ENCODE measurements at regions not wholly inside any gene's neighbourhood (a gene's known extent, or its start where the extent isn't known, plus 50 kb on each side); places are given as distances from the start of the nearest gene placed in this dataset.

DNA sequence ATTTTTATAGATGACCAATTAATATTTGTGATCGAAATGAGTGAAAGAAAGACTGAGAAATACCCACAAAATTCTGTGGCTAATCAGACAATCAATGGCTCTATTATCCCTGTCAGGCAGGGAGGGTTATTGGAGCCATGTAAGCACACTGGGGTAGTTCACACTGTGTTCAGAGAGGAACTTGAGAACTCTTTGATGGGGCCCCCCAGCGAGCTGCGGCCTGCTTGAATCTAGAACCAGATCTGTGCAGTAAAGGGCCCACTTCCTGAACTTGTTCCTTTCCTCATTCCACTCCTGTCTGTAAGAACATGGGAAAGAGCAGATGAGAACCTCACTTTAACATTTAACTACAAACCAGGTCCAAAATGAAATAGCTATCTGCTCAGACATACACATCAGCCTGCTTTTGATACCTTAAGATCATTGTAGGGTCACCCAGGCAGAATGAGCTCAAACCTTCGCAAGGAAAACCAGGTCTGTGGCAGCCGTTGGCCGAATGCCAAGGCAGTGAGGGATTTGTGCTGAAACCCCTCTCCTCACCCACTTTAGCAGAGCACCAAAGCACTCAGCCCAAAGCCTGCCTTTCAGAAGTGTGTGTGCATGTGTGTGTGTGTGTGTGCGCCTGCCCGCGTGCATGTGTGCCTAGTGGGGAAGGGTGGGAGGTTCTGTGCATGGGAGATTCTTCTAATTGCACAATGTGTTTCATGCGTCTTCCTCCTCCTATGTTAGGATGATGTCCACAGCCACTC lies 365.6 kb upstream of the MGMT start:
- DNase-seq, result no peak

DNA sequence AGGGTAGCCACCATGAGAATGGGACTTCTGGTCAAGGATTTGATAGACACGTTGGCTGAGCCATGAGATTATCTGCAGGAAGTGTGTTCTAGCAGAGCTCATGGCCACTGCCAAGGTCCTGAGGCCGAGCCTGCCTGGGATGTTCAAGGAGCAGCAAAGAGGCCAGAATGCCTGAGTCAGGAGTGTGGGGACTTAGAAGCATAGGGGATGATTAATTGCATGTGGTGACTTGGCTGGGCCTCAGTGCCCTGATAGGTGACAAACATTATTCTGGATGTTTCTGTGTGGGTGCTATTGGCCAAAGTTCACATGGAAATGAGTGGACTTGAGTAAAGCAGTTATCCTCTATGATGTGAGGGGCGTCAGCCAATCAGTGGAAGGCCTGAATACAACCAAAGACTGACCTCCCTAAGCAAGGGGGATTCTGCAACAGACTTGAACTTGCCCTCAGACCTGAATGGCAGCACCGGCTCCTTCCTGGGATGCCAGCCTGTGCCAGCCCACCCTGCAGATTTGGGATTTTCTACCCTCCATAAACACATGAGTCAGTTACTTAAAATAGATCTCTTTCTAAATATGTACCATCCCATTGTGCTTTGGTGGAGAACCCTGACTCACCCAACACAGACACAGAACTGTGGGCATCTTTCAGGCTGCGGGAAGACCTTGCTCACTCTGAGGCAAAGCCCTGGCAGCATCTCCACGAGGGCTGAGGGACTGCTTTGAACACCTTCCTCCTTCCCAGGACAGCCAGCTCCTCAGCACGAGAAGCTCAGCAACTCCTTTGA lies 363.9 kb upstream of the MGMT start:
- no peak for DNase-seq

DNA sequence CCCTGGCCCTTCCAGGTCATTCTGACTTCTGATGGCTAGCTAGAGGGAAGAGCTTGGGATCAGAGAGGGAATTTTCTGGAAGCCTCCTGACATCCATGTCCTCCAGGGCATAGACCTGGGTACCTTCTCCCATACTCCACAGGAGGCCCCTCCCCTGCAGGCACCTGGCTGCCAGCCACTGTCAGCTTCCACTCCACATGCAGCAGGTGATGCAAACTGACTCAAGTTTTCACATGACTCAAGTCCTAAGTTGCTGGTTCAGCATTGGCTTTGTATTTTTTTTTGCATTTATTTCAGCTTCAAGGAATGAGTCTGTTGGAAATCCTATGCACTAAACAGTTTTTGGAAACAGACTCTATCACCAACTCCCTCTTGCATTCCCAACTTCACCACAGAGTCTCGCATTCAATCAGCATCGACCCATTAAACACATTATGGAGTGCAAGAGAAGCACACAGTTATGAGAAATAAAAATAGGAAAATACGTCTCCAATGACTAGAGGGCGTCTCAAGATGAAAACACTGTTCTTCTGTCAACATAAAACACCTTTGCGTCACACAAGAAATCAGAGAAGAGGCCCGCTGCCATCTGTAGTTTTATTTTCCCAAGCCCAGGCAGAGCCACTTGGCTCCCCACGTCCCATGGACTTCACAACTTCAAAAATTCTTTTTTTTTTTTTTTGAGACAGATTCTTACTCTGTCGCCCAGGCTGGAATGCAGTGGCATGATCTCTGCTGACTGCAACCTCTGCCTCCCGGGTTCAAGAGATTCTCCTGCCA lies 362.6 kb upstream of the MGMT start:
- DNase-seq, result no peak

DNA sequence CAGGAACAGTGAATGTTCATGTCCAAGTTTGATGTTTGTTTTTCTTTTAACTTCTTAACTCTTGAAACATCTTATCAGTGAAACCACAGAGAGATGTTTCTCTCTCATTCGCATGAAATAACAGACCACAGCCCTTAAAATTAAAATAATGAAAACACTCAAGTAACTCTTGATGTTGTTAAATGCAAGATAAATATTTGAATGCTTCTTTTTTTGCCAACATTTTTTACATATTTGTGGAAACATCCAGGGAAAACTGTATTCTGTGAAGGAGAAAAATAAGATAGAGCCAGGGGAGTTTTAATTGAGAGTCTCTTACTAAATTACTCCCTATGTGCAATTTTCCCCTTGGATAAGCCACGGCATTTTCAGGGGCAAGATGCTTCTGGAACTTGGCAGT lies 361.8 kb upstream of the MGMT start:
- DNase-seq, result no peak

DNA sequence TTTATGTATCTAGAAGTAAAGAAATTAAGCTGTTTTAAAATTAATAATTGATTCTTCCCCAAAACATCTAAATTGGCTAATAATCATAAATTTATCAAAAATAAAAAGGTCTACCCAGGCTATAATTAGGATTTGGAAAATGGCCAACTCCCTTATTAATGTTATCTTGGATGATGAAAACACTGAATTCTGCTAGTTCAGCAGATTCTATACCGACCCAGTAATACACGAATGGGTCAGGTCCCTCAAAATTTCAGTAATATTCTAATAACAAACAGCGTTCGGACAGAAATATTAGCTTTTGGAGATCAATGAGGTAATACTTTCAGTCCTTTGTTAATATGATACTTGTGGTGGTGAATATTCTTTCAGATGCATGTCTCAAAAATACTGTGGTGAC lies 360.7 kb upstream of the MGMT start:
- DNase-seq, result no peak

DNA sequence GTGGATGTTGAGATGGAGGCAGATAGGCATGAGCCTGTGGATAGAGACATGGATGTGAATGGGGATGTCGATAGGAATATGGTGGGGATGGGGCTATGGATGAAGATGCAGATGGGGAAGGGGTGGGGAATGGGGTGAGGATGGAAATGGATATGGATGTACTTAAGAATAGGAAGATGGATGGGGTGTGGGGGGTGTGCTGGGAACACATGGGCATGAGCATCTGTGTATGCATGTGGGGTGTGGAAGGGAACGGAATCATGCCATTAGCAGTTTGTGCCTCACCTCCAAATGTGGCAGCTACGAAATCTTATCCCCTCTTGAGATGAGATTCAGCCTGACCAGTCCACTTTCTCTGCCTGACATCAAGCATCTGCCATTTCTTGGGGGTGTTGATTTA lies 359.5 kb upstream of the MGMT start:
- DNase-seq, result no peak

DNA sequence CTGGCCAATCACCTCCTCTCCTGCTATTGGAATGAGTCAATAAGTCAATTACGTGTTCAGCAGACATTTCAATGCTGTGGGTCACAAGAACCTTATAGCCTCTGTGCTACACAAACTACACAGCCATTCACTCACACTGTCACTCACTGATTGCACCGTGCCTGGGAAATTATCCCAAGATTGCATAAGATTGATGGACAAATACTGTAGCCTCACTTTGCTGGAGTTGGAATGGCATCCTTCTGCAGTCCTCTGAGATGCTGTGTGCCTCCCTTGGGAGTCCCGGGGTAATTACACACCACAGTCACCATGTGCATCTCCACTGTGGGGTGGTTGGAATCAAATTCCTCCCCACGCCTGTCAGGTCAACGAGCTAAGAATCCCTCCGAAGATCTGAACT lies 358.7 kb upstream of the MGMT start:
- no peak for DNase-seq

DNA sequence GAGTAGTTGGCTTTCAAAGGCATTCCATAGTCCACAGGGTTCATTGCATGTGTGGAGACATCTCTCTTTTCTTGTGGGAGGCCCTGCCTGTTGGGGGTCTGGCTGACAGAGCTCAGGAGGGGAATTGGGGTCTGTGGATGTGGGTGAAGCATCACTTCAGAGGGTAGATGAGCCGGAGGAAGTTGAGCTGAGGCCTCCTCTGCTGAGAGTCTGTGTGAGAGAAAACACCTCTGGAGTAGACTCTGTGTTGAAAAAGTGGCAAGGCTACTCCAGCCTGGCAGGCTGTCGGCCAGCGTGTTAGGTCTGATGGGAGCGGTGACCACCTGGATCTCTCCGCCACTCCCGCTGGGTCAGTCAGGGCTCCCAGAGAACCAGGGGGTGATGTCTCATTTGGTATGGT lies 358.0 kb upstream of the MGMT start:
- DNase-seq, result no peak

DNA sequence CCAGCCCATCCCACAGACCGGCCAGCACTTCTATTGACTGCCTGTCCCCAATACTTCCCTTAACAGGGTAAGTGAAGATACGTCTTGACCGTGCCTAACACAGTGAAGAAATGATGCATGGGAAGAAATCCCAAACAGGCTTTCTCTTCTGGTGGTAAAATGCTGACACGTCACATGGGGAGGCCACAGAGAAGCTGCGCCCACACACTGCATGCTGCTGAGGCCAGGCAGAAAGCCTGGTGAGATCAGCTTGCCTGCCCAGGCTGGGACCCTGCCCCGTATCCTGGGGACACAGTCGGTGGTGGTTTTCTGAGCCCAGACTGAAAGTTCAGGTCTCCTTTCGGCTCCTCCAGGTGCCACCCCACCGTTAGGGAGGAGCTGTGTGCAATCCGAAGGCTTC lies 356.3 kb upstream of the MGMT start:
- DNase-seq, result no peak

DNA sequence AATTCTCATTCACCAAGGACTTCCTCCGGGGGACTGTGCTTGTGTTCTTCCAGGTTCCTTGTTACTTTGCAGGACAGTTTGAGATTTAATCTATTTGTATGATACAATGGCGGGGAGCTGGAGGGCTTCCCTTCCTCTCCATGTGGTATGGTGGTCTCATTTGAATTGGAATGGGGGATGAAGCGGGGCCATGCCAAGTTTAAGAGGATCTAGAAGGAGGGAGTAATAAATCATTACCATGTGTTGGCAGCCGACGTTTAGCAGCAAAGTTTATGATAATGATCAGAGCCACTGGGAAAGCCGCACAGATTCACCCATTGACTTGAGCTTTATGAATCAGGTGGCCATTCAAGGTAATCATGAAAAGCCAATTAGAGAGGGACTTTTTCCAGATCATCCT lies 355.1 kb upstream of the MGMT start:
- DNase-seq, result no peak

DNA sequence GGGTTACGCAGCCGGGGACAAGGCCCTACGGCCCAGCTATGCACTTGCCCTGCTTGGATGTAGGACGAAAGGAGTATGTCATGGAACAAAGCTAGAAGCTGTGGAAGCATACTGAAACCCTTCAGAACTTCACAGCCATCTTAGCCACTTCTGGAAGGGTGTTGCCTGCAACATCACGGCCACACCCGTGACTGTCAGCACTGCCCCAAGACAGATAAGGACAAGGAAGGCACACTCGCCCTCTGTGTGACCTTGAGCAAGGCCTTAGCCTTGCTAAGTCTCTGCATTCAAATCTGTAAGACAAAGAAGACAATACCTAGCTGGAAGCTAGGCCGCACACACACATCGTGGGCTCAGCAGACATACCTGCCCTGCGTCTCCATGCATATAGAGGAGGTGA lies 352.5 kb upstream of the MGMT start:
- no peak for DNase-seq

DNA sequence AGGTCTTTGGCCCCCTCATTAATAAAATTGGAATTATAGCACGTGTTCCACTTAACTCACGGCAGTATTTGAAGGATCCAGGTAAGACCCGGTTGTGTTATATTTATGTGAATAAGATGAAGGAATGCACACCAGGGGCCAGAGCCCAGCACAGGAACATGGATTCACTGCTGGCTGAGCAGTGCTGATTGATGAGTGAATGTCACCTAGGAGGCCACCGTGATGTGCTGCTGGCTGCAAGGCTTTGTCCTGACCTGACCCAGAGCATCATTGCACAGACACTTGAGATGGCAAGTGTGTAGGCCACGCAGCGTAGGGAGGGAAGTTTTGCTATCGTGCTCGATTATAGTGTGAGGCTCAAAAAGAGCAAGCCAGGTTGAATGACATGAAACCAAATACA lies 350.7 kb upstream of the MGMT start:
- DNase-seq, result no peak

DNA sequence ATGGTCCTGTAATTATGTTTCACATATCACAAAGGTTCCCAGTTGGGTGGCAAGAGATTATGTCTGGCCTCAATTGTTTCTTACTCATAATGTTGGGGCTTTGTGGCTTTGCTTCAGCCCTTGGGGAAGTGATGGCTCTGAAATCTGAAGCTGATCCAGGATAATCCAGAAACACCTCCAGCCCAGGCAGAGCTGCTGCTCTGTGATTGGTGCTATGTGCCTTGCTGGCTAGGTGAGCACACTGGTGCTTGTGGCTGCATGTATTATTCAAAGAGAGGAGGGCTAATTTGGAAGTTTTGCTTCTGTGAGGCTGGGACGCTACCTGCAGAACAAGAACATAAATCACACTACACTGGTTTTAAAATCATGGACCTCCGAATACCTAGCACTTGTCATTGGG lies 346.6 kb upstream of the MGMT start:
- DNase-seq, result no peak

DNA sequence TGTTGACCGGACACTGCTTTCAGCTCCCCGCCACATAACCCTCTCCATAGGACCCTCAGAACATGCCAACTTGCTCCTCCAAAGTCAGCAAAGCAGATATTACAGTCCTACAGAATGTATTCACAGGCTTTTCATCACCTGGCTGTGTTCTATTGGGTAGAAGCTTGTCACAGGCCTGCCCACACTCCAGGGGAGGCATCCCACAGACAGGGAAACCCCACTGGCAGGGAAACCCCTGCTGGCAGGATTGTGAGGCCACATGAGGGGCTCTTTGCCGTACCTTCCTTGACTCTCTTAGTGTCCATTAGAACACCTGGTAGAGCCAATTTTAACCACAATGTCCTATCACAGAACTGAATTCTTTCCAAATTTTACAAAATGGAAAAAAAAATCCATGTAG lies 344.2 kb upstream of the MGMT start:
- no peak for DNase-seq

DNA sequence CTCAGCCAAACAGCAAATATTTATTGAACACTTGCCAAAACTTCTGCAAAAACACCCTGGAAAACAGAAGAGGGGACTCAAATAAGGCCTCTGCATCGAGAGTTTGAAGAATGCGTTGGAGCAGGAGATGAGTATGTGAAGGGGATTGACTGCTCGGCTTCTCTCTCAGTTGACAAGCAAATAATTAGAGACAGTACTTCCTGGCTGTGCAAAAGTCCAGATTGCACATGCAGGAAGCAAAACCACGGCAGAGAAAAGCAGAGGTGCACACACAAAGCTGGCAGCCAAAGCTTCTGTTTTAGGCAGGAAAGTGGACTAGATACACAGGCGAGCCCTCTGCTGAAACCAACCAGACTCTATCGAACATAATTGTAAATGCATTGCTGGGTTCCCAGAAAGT lies 343.6 kb upstream of the MGMT start:
- DNase-seq, result no peak

DNA sequence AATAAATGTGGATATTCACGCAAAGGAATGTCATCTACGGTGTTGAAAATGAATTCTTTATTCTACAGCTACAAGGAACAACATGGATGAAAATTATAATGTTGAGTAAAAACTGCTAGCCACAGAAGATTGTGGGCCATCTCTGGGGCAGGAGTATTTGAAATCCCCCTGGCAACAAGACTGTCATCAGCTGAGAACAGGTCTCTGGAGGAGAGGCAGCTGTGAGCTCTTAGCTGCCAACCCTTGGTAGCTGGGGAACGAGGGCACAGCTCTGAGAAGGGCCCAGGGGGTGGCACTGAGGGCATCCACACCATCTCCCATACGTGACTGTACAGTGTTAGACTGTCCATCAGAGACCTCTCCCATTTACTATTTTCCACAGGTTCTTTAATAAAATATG lies 340.1 kb upstream of the MGMT start:
- no peak for DNase-seq

DNA sequence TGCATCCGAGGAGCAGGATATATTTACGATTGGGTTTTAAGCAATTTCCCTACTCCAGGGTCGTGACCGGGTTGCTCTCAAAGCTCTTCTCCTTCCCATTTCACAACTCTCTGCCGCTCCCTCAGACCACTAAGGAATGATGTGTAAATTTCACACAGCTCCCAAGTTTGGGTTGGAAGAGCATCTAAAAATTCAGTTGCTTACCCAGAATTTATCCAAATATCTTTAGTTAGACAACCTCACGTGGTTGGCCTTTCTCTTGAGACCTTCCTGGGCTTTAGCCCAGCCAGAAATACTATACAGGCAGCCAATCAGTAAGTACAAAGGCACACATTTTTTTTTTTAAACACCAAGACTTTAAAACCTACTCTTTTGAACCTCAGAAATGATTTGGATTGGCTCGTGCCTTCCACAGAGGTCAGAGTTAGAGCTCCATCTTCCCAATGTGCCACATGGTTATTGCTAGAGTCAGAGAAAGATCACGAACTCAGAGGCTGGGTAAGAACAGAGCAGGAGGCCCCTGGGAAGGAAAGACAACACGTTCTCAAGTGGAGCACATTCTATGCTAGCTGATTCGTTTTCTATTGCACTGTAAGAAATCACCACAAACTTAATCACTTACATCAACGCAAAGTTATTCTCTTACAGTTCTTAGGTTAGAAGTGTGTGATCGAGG lies 335.4 kb upstream of the MGMT start:
- DNase-seq, result no peak

DNA sequence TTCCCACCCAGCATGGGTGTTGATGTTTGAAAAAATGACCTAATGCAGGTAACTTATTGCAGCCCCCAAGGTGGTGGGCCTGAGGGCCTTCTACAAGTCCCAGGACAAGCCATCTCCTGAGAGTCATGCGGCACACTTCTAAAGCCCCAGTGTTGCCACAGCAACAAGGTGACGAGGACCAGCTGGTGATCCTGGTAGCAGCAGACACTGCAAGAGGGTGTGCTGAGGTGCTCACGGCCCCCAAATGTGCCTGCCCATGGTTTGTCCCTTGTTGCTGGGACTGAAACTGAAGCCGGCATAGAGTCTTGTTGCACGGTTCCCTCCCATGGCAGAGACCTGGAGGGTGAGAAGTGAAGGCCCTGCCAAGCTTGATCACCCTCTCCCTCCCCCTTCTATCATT lies 333.2 kb upstream of the MGMT start:
- no peak for DNase-seq

DNA sequence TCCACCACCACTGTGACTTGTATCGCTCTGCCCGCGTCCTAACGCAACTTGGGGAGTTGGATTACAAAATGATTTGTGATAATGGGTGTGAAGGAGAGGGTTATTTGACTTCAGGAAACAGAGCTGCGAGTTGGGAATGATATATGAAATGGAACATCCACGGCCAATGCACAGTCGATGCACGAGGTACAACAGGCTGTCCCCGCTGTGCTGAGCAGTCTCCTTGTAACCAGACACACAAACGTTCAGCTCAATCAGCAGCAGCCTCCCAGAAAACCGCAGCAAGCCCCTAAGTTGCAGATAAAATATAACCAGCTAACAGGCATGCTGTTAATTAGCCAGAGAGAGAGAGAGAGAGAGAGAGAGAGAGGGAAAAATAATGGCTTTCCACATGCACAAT lies 332.7 kb upstream of the MGMT start:
- no peak for DNase-seq

DNA sequence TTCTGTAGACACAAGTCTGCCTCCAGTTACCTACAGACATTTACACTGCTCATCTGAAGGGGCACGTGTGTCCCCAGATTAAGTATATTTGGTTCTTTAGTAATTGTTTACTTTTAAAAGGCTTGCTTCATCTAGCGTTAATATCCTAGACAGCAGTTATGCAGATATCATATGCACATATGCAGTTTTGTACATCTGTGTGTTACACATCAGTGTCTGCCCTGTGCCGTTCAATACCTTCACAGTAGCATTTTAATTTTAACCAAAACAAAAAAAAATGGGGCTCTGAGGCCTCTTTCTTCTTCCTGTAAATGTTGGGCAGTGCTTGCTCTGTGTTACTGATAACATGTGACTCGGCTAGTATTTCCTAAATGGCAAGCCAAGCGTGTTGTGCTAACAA lies 331.4 kb upstream of the MGMT start:
- DNase-seq, result no peak

DNA sequence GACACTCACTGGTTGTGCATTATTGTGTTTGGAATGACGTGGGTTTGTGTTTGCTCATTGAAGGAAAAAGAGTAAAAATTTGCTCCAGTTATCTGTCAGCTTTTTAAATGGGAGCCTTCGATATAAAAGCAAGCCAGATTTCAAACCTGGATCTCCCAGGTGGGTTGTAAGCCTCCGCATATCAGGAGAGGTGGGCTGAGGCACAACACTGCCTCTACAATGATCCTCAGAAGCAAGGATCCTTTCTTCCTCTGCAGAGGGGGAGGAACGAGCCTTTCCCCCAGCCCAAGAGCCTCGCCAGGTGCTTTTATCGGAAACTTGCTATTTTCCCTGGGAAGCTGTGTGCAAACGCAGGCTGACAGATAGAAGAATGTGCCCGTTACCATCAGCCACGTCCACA lies 331.0 kb upstream of the MGMT start:
- no peak for DNase-seq

DNA sequence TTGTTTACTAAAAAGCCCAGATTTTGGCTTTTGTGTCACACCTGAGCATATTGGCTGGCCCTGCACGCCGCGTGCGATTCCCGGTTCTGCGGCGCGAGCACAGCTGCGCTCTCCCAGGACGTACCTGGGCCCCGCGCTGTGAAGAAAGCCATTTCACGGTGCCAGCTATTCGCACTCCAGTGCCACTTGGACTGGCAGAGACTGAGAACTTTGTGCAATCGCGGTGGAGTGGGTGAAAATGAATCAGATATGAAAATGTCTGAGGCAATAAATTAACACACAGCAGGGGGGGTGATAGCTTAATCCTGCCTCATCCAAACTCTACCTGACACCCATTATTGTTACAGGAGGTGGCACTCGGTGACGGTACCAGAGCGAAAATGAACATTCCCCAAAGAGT lies 330.1 kb upstream of the MGMT start:
- DNase-seq, result no peak

All from activated CD8-positive, alpha-beta memory T cell treated with anti-CD3 and anti-CD28 coated beads, Interleukin-2, amount 50 U/mL, for 4 hours (primary cell).